ENCODE measurements at regions not wholly inside any gene's neighbourhood (a gene's known extent, or its start where the extent isn't known, plus 50 kb on each side); places are given as distances from the start of the nearest gene placed in this dataset.

GRCh38 chr12:111287125-111287900, 81.6 kb downstream of the PHETA1 start:
- no peak for DNase-seq (ENCODE audit: low read depth in 1 of 2, low spot score in 2 of 2)
- Histone ChIP-seq H3K27ac (no peak overlapping the region), H3K4me3 (no peak overlapping the region), H3K4me1 (replicated peaks) (no peaks in the 10 kb centered on the region), H3K9me3 (replicated peaks) (no peaks in the 10 kb centered on the region), H3K27me3 (replicated peaks) (no peaks in the 10 kb centered on the region; the same call in 1 of the 2 replicates), H3K36me3 (no peaks in the 10 kb centered on the region)

- no peak for DNase-seq (ENCODE audit: low read depth in 1 of 2, low spot score in 2 of 2)
- Histone ChIP-seq H3K9me3 (replicated peaks) (no peaks in the 10 kb centered on the region; the same call in 1 of the 2 replicates), H3K27me3 (replicated peaks) (no peaks in the 10 kb centered on the region; the same call in 1 of the 2 replicates), H3K36me3 (no peaks in the 10 kb centered on the region), H3K27ac (no peak overlapping the region), H3K4me1 (replicated peaks) (no peaks in the 10 kb centered on the region), H3K4me3 (no peak overlapping the region)
Measured at GRCh38 chr12:111285200-111285599, 83.7 kb downstream of the PHETA1 start.

GRCh38 chr12:111284709-111285108, 84.2 kb downstream of the PHETA1 start:
- Histone ChIP-seq H3K27me3 (replicated peaks) (no peaks in the 10 kb centered on the region; the same call in 1 of the 2 replicates), H3K36me3 (no peaks in the 10 kb centered on the region), H3K27ac (no peak overlapping the region), H3K9me3 (replicated peaks) (no peaks in the 10 kb centered on the region; the same call in 1 of the 2 replicates), H3K4me3 (no peak overlapping the region), H3K4me1 (replicated peaks) (no peaks in the 10 kb centered on the region)
- no peak for DNase-seq (ENCODE audit: low read depth in 1 of 2, low spot score in 2 of 2)

- DNase-seq (ENCODE audit: low read depth in 1 of 2, low spot score in 2 of 2) = no peak
- Histone ChIP-seq H3K4me3 (no peak overlapping the region), H3K9me3 (replicated peaks) (no peaks in the 10 kb centered on the region; the same call in 1 of the 2 replicates), H3K27ac (no peak overlapping the region), H3K27me3 (replicated peaks) (no peaks in the 10 kb centered on the region; the same call in 1 of the 2 replicates), H3K4me1 (replicated peaks) (no peaks in the 10 kb centered on the region), H3K36me3 (no peaks in the 10 kb centered on the region)
Measured at GRCh38 chr12:111283966-111284365, 84.9 kb downstream of the PHETA1 start.

GRCh38 chr12:111283521-111283920, 85.4 kb downstream of the PHETA1 start:
- H3K4me3 ChIP-seq = no peak overlapping the region
- peaks cover 1% of the 10 kb centered on the region; the same call in 1 of the 2 replicates for H3K27me3 ChIP-seq (replicated peaks)
- no peak overlapping the region for H3K27ac ChIP-seq
- no peak for DNase-seq (ENCODE audit: low read depth in 1 of 2, low spot score in 2 of 2)
- no peaks in the 10 kb centered on the region; the same call in 1 of the 2 replicates for H3K9me3 ChIP-seq (replicated peaks)
- no peaks in the 10 kb centered on the region for H3K36me3 ChIP-seq
- H3K4me1 ChIP-seq (replicated peaks) = no peaks in the 10 kb centered on the region

GRCh38 chr12:111277570-111277969, 91.3 kb downstream of the PHETA1 start:
- no peak overlapping the region for H3K27ac ChIP-seq
- H3K36me3 ChIP-seq = no peaks in the 10 kb centered on the region
- H3K9me3 ChIP-seq (replicated peaks) = no peaks in the 10 kb centered on the region; the same call in 1 of the 2 replicates
- no peak overlapping the region for H3K4me3 ChIP-seq
- peaks cover 20% of the 10 kb centered on the region; the same call in 1 of the 2 replicates for H3K27me3 ChIP-seq (replicated peaks)
- H3K4me1 ChIP-seq (replicated peaks) = no peaks in the 10 kb centered on the region
- no peak for DNase-seq (ENCODE audit: low read depth in 1 of 2, low spot score in 2 of 2)

- Histone ChIP-seq H3K9me3 (replicated peaks) (no peaks in the 10 kb centered on the region; the same call in 1 of the 2 replicates), H3K4me3 (no peak overlapping the region), H3K27ac (no peak overlapping the region), H3K36me3 (no peaks in the 10 kb centered on the region), H3K4me1 (replicated peaks) (no peaks in the 10 kb centered on the region), H3K27me3 (replicated peaks) (peaks cover 34% of the 10 kb centered on the region)
- DNase-seq (ENCODE audit: low read depth in 1 of 2, low spot score in 2 of 2) = no peak
Measured at GRCh38 chr12:111276146-111276545, 92.7 kb downstream of the PHETA1 start.

- Histone ChIP-seq H3K9me3 (replicated peaks) (no peaks in the 10 kb centered on the region), H3K27ac (no peak overlapping the region), H3K27me3 (replicated peaks) (peaks cover 38% of the 10 kb centered on the region), H3K4me3 (no peak overlapping the region), H3K36me3 (no peaks in the 10 kb centered on the region), H3K4me1 (replicated peaks) (no peaks in the 10 kb centered on the region)
- DNase-seq (ENCODE audit: low read depth in 1 of 2, low spot score in 2 of 2) = no peak
Measured at GRCh38 chr12:111275308-111275707, 93.6 kb downstream of the PHETA1 start.

GRCh38 chr12:111274777-111275176, 94.1 kb downstream of the PHETA1 start:
- H3K9me3 ChIP-seq (replicated peaks) = no peaks in the 10 kb centered on the region

GRCh38 chr12:111271674-111272418, 97.0 kb downstream of the PHETA1 start:
- no peak overlapping the region for H3K27ac ChIP-seq
- H3K36me3 ChIP-seq = no peaks in the 10 kb centered on the region
- no peak for DNase-seq (ENCODE audit: low read depth in 1 of 2, low spot score in 2 of 2)
- no peaks in the 10 kb centered on the region for H3K9me3 ChIP-seq (replicated peaks)
- H3K4me1 ChIP-seq (replicated peaks) = no peaks in the 10 kb centered on the region
- H3K27me3 ChIP-seq (replicated peaks) = peaks cover 52% of the 10 kb centered on the region
- H3K4me3 ChIP-seq = no peak overlapping the region

More at GRCh38 chr12:111274777-111275176, 94.1 kb downstream of the PHETA1 start:
- Histone ChIP-seq H3K4me1 (replicated peaks) (no peaks in the 10 kb centered on the region), H3K27ac (no peak overlapping the region), H3K27me3 (replicated peaks) (peaks cover 43% of the 10 kb centered on the region), H3K36me3 (no peaks in the 10 kb centered on the region), H3K4me3 (no peak overlapping the region)
- no peak for DNase-seq (ENCODE audit: low read depth in 1 of 2, low spot score in 2 of 2)

GRCh38 chr12:111270774-111271173, 98.1 kb downstream of the PHETA1 start:
- Histone ChIP-seq H3K4me3 (no peak overlapping the region), H3K9me3 (replicated peaks) (no peaks in the 10 kb centered on the region), H3K27ac (no peak overlapping the region), H3K27me3 (replicated peaks) (peaks cover 56% of the 10 kb centered on the region), H3K36me3 (no peaks in the 10 kb centered on the region), H3K4me1 (replicated peaks) (no peaks in the 10 kb centered on the region)
- DNase-seq (ENCODE audit: low read depth in 1 of 2, low spot score in 2 of 2) = peak in 1 of 2 experiments; percentile 11

GRCh38 chr12:111270239-111270638, 98.7 kb downstream of the PHETA1 start:
- Histone ChIP-seq H3K4me1 (replicated peaks) (no peaks in the 10 kb centered on the region), H3K36me3 (no peaks in the 10 kb centered on the region), H3K9me3 (replicated peaks) (no peaks in the 10 kb centered on the region), H3K4me3 (no peak overlapping the region), H3K27ac (no peak overlapping the region), H3K27me3 (replicated peaks) (peaks cover 50% of the 10 kb centered on the region)
- no peak for DNase-seq (ENCODE audit: low read depth in 1 of 2, low spot score in 2 of 2)

- no peaks in the 10 kb centered on the region for H3K4me1 ChIP-seq (replicated peaks)
- DNase-seq (ENCODE audit: low read depth in 1 of 2, low spot score in 2 of 2) = no peak
- no peaks in the 10 kb centered on the region for H3K9me3 ChIP-seq (replicated peaks)
- H3K4me3 ChIP-seq = no peak overlapping the region
- no peak overlapping the region for H3K27ac ChIP-seq
- H3K27me3 ChIP-seq (replicated peaks) = peaks cover 45% of the 10 kb centered on the region
- no peaks in the 10 kb centered on the region for H3K36me3 ChIP-seq
Measured at GRCh38 chr12:111269718-111270117, 99.2 kb downstream of the PHETA1 start.

Data from SJSA1 (cell line).